Vagina (tissue), 2 donors: ENCODE measurements at regions not wholly inside any gene's neighbourhood (a gene's known extent, or its start where the extent isn't known, plus 50 kb on each side); places are given as distances from the start of the nearest gene placed in this dataset.

Experiments
- DNase-seq, 2 donors: peaks; one replicate each; pipeline ENCODE4 v3.0.0-alpha.2; 2017; ENCODE audit errors: extremely low spot score in 2 of 2
- H3K27ac ChIP-seq: fragments of 200-600 bp; sonication (generic); one replicate; pipeline ENCODE4 v1.5.1; 2019
- H3K27me3 ChIP-seq: fragments of 200-600 bp; sonication (generic); one replicate; pipeline ENCODE4 v1.5.1; 2019
- H3K36me3 ChIP-seq, 2 donors: fragments of 200-600 bp; sonication (generic); one replicate each; pipeline ENCODE4 v1.5.1; 2017 to 2019
- H3K4me1 ChIP-seq: fragments of 200-600 bp; sonication (generic); one replicate; pipeline ENCODE4 v1.5.1; 2019
- H3K4me3 ChIP-seq, 2 donors: fragments of 200-600 bp; sonication (generic); 1 replicate in 1 of 2; 2 replicates in 1 of 2; pipeline ENCODE4 v1.5.1; 2016 to 2019
- H3K9me3 ChIP-seq: fragments of 200-600 bp; sonication (generic); one replicate; pipeline ENCODE4 v1.5.1; 2019
- CTCF ChIP-seq, 3 experiments: fragments of 450-650 bp in 2 of 3; fragments of 200-600 bp in 1 of 3; sonication (generic) in 1 of 3; IDR thresholded peaks; one replicate each; pipeline ENCODE4 v1.5.1; 2017 to 2019; ENCODE audit warnings: antibody characterized with exemption in 3 of 3, mild to moderate bottlenecking in 2 of 3, moderate library complexity in 2 of 3
- POLR2A ChIP-seq, 2 donors: fragments of 450-650 bp; IDR thresholded peaks; one replicate each; pipeline ENCODE4 v1.6.1; 2017; ENCODE audit warnings: antibody characterized with exemption in 2 of 2, mild to moderate bottlenecking in 2 of 2, moderate library complexity in 2 of 2
- POLR2AphosphoS5 ChIP-seq, 2 donors: sonication (generic); formaldehyde crosslinking; IDR thresholded peaks; one replicate each; pipeline ENCODE4 v1.9.0; 2017; ENCODE audit warnings: antibody characterized with exemption in 2 of 2, mild to moderate bottlenecking in 2 of 2, low read depth in 1 of 2; ENCODE audit not compliant: insufficient read depth in 1 of 2
- intact Hi-C: fragments of 100-400 bp; cut with DNase I; formaldehyde crosslinking; loops from one replicate; pipeline ENCODE4 v1.15.1; 2023

GRCh38 chr4:186017801-186018200 is 51.2 kb upstream of the TLR3 start:
- TF ChIP-seq CTCF (IDR thresholded peaks at IDR 0.05), result no peak
- no peak for TF ChIP-seq POLR2AphosphoS5 (IDR thresholded peaks at IDR 0.05; ENCODE audit: insufficient read depth in 1 of 2, low read depth in 1 of 2)
- TF ChIP-seq POLR2A (IDR thresholded peaks at IDR 0.05), result no peak
- no peaks in the 10 kb centered on the region for H3K9me3 ChIP-seq
- intact Hi-C loops, result no loop called here
- peaks cover 6% of the 10 kb centered on the region for H3K4me1 ChIP-seq
- no peak overlapping the region for H3K4me3 ChIP-seq
- H3K36me3 ChIP-seq, result no peaks in the 10 kb centered on the region
- DNase-seq, result peak in 1 of 2 donors; percentile 64
- H3K27me3 ChIP-seq, result no peaks in the 10 kb centered on the region
- H3K27ac ChIP-seq, result no peak overlapping the region

- no peak overlapping the region for H3K4me3 ChIP-seq
- no peak for TF ChIP-seq POLR2A (IDR thresholded peaks at IDR 0.05)
- no peak for TF ChIP-seq CTCF (IDR thresholded peaks at IDR 0.05)
- TF ChIP-seq POLR2AphosphoS5 (IDR thresholded peaks at IDR 0.05; ENCODE audit: insufficient read depth in 1 of 2, low read depth in 1 of 2), result no peak
- no peak for DNase-seq
- H3K9me3 ChIP-seq, result no peaks in the 10 kb centered on the region
- H3K36me3 ChIP-seq, result no peaks in the 10 kb centered on the region
- no peaks in the 10 kb centered on the region for H3K27me3 ChIP-seq
- H3K4me1 ChIP-seq, result peaks cover 6% of the 10 kb centered on the region
- no peak overlapping the region for H3K27ac ChIP-seq
- intact Hi-C loops, result no loop called here
These were observed 50.7 kb upstream of the TLR3 start for GRCh38 chr4:186018261-186018660.

- TF ChIP-seq CTCF (IDR thresholded peaks at IDR 0.05) (no peak), POLR2A (IDR thresholded peaks at IDR 0.05) (no peak), POLR2AphosphoS5 (IDR thresholded peaks at IDR 0.05; ENCODE audit: insufficient read depth in 1 of 2, low read depth in 1 of 2) (no peak)
- no peaks in the 10 kb centered on the region for H3K27me3 ChIP-seq
- peak in 1 of 2 donors; percentile 27 for DNase-seq
- H3K27ac ChIP-seq, result no peak overlapping the region
- peaks cover 6% of the 10 kb centered on the region for H3K4me1 ChIP-seq
- H3K9me3 ChIP-seq, result no peaks in the 10 kb centered on the region
- H3K4me3 ChIP-seq, result no peak overlapping the region
- no peaks in the 10 kb centered on the region for H3K36me3 ChIP-seq
- intact Hi-C loops, result no loop called here
These were observed 50.2 kb upstream of the TLR3 start for GRCh38 chr4:186018784-186019183.
